Osteocyte (in vitro differentiated cells): ENCODE measurements at regions not wholly inside any gene's neighbourhood (a gene's known extent, or its start where the extent isn't known, plus 50 kb on each side); places are given as distances from the start of the nearest gene placed in this dataset.

ENCODE experiments used
- DNase-seq: peaks from one replicate; pipeline ENCODE4 v3.0.0; 2021; ENCODE audit warnings: mixed read lengths; ENCODE audit not compliant: unreplicated experiment; ENCODE audit errors: extremely low spot score
- H3K27ac Mint-ChIP-seq: one replicate; pipeline ENCODE4 v1.8.0; 2021; ENCODE audit warnings: mild to moderate bottlenecking, mixed read lengths; ENCODE audit not compliant: unreplicated experiment
- H3K27me3 Mint-ChIP-seq: one replicate; pipeline ENCODE4 v1.8.0; 2021; ENCODE audit warnings: mixed read lengths; ENCODE audit not compliant: unreplicated experiment
- H3K36me3 Mint-ChIP-seq: one replicate; pipeline ENCODE4 v1.8.0; 2021; ENCODE audit warnings: mixed read lengths; ENCODE audit not compliant: unreplicated experiment
- H3K4me1 Mint-ChIP-seq: one replicate; pipeline ENCODE4 v1.8.0; 2021; ENCODE audit warnings: mixed read lengths; ENCODE audit not compliant: unreplicated experiment
- H3K4me3 Mint-ChIP-seq: one replicate; pipeline ENCODE4 v1.8.0; 2021; ENCODE audit warnings: mild to moderate bottlenecking, moderate library complexity, mixed read lengths; ENCODE audit not compliant: unreplicated experiment
- H3K9me3 Mint-ChIP-seq: one replicate; pipeline ENCODE4 v1.8.0; 2021; ENCODE audit warnings: mixed read lengths; ENCODE audit not compliant: unreplicated experiment
- CTCF ChIP-seq: fragments of 200-600 bp; sonication (generic); IDR thresholded peaks from 2 replicates; pipeline ENCODE4 v1.5.0; 2021; ENCODE audit warnings: antibody characterized with exemption, mild to moderate bottlenecking, moderate library complexity

GRCh38 chr12:89864411-89864810, 155.8 kb upstream of the ATP2B1 start:
- Mint-ChIP-seq H3K4me1 (peaks cover 20% of the 10 kb centered on the region), H3K9me3 (no peaks in the 10 kb centered on the region), H3K36me3 (no peaks in the 10 kb centered on the region), H3K27ac (peak overlapping the region; percentile 25), H3K27me3 (no peaks in the 10 kb centered on the region), H3K4me3 (no peak overlapping the region)
- DNase-seq = no peak
- TF ChIP-seq CTCF = no peak

- H3K4me3 Mint-ChIP-seq = no peak overlapping the region
- no peak for DNase-seq
- peak overlapping the region; percentile 93 for H3K27ac Mint-ChIP-seq
- no peak for TF ChIP-seq CTCF
- H3K9me3 Mint-ChIP-seq = no peaks in the 10 kb centered on the region
- H3K36me3 Mint-ChIP-seq = no peaks in the 10 kb centered on the region
- H3K27me3 Mint-ChIP-seq = no peaks in the 10 kb centered on the region
- peaks cover 20% of the 10 kb centered on the region for H3K4me1 Mint-ChIP-seq
Measured at GRCh38 chr12:89863968-89864367, 155.3 kb upstream of the ATP2B1 start.

GRCh38 chr12:89863493-89863938, 154.9 kb upstream of the ATP2B1 start:
- Mint-ChIP-seq H3K27ac (peak overlapping the region; percentile 93), H3K36me3 (no peaks in the 10 kb centered on the region), H3K4me3 (peak overlapping the region; percentile 27), H3K27me3 (no peaks in the 10 kb centered on the region), H3K9me3 (no peaks in the 10 kb centered on the region), H3K4me1 (peaks cover 20% of the 10 kb centered on the region)
- DNase-seq = no peak
- no peak for TF ChIP-seq CTCF

- H3K4me1 Mint-ChIP-seq = peaks cover 20% of the 10 kb centered on the region
- H3K4me3 Mint-ChIP-seq = peak overlapping the region; percentile 28
- H3K9me3 Mint-ChIP-seq = no peaks in the 10 kb centered on the region
- no peaks in the 10 kb centered on the region for H3K36me3 Mint-ChIP-seq
- TF ChIP-seq CTCF = no peak
- H3K27ac Mint-ChIP-seq = peak overlapping the region; percentile 93
- DNase-seq = no peak
- H3K27me3 Mint-ChIP-seq = no peaks in the 10 kb centered on the region
Measured at GRCh38 chr12:89862511-89863445, 154.1 kb upstream of the ATP2B1 start.

- H3K27me3 Mint-ChIP-seq = no peaks in the 10 kb centered on the region
- H3K4me3 Mint-ChIP-seq = no peak overlapping the region
- H3K4me1 Mint-ChIP-seq = peaks cover 20% of the 10 kb centered on the region
- H3K27ac Mint-ChIP-seq = no peak overlapping the region
- DNase-seq = no peak
- no peaks in the 10 kb centered on the region for H3K9me3 Mint-ChIP-seq
- TF ChIP-seq CTCF = no peak
- no peaks in the 10 kb centered on the region for H3K36me3 Mint-ChIP-seq
Measured at GRCh38 chr12:89861086-89861485, 152.4 kb upstream of the ATP2B1 start.
